GM18873 (cell line): ENCODE measurements at regions not wholly inside any gene's neighbourhood (a gene's known extent, or its start where the extent isn't known, plus 50 kb on each side); places are given as distances from the start of the nearest gene placed in this dataset.

ENCODE experiments used
- ATAC-seq: cut with Tn5 transposase; IDR thresholded peaks from one replicate; pipeline ENCODE4 v1.9.1; 2021; ENCODE audit warnings: mild to moderate bottlenecking, moderate library complexity, moderate number of reproducible peaks; ENCODE audit not compliant: unreplicated experiment, low FRiP score

DNA sequence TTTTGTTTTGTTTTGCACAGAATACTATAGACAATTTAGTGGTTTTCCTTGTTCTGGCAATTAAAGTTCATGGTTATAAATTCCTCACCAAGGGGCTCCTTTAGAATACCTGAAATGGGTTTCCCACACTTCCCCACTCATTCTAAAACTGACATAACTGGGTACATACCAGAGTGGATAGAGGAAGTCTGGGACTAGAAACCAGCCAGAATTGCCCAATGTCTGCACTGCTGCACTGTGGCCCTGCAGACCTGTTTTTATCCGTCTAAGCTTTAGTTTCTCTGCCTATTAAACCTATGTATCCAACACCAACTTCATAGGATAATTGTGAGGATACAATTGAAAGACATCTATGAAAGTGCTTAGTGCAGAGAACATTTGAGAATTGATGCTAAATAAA, 498.6 kb downstream of the KCTD12 start:
- ATAC-seq: no peak

DNA sequence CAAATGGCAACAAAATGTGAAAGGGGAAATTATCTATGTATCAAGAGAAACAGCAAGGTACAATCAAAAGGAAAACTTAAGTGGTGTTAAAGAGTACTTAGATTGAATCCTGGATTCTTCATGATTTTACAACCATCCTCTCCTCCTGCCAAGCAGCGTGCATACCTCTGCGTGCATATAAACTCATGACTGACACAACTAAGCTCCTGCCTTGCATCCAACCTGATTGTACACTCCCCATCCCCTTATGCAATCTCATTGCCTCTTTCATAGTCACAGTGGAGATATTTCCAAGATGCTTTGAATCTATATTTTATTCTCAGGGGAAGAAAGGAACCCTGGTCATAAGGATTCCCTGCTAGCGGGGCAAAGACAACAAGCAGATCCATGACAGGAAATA, 499.9 kb downstream of the KCTD12 start:
- no peak for ATAC-seq

DNA sequence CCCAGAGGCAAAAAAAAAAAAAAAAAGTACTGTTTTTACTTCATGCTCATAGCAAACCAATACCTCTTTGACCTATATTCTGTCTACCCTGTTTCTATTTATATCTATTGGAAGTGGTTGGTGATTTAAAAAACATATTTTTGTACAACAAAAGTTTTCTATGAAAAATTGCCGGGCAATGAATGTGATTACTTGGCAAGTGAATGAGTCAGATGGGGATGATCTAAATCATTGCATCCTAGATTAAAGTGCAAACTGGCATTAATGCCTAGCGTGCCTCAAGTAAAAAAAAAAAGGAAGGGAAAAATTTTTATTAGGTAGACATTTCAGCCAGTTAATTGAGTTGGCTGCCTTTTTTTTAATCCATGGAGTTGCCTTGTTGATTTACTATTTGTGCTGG, 500.6 kb downstream of the KCTD12 start:
- no peak for ATAC-seq

DNA sequence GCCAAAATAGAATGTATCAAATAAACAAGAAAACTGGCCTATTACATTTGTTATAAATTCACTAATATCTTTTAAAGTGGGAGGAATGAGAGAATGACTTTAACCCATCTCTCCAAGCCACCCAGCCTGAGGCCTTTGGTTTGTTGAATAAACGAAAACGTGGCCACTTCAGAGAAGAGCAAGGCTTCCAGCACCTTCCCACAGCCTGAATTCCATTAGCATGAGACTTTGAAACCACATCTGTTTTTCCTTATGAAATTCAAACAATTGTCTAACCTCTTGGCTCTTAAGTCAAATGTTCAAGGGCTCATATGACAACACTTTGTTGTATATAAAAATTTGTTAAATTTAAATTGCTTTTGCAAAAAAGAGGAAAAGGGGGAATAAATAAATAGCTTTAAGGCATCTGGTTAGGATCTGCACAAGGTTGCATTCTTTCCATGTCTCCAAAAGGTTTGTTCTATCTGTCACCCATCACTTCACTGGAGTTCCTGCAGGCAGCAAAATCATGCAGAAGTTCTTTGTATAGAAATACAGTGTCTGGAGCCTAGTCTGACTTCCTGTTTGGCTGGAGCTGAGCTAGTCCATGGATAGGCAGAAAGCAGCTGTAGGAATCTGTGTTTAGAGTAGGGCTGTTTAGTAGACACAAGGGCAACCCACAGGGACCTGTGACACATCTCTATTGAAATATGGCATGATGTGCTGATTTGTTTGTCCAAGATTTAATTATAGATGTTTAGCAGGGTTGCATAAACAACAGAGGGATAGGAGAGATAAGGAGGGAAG, 502.3 kb downstream of the KCTD12 start:
- no peak for ATAC-seq

DNA sequence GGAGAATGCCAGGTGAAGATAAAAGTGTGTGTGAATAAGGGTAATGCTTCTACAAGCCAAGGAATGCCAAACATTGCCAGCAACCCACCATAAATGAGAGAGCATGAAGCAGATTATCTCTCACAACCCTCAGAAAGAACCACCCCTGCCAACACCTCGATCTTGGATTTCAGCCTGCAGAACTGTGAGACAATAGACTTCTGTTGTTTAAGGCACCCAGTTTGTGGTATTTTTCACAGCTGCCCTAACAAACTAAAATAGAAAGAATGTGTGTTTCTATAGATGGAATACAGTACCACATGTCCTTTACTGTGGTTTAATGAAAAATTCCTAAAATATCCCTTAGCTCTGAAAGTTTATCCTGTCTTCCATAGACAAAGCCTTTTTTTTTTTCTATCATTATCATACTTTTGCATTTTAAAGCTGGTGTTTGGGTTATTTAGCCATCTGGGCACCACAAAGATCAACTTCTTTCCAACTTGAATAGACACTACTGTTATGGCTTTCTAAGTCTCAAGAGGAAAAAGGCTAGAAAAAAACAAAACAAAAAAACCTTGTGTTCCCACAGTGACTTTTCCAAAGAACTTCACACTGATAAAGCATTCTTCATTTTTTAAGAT, 505.6 kb downstream of the KCTD12 start:
- ATAC-seq: no peak

DNA sequence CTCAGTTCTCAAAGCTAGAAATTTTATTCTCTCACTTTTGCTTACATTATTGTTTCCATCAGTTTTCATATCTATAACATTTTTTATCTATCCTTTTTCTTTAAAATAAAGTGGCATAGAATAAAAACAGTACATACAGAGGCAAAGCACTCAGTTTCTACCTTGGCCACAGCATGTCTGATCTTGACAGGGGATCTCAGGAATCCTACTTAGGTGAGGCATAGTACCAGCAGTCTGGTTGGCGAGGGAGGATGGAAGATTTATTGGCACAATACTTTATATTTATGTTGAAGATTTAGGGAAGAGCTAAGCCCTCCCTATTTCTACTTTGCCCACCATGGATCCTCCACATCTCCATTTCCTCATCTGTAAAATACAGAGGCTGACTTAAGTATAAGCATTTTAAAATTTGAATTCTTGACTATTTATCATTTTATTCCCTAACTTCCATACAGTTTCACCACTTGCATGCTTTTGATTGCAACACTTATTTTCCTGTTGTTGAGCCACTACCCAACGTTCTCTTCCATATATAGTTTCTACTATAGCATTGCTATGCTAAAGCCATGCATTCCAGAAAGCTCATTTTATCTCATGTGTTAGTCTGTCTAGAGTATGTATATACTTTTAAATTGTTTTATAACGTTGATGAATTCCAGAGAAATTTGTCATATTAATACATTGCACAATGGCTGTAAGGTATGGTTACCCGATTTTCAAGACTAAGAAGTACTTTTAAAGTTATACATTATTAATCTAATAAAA, 506.7 kb downstream of the KCTD12 start:
- no peak for ATAC-seq

DNA sequence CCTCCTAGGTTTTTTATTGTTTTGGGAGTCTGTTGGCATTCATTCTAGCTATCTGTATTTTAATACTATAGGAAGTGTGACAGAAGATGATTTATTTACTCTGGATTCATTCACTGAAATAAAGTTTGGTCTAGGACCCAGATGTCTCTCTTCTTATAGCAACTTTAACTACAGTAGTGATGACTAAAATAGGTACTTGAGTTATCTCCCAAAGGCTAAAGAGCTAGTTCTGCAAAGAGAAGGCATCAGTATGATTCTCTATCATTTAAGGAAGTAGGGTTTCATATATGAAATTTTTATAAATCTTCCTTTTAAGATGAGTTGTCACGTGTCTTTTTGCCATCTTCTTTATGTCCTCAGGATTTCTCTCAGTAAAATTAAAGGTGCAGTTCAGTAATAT, 507.4 kb downstream of the KCTD12 start:
- ATAC-seq: no peak

DNA sequence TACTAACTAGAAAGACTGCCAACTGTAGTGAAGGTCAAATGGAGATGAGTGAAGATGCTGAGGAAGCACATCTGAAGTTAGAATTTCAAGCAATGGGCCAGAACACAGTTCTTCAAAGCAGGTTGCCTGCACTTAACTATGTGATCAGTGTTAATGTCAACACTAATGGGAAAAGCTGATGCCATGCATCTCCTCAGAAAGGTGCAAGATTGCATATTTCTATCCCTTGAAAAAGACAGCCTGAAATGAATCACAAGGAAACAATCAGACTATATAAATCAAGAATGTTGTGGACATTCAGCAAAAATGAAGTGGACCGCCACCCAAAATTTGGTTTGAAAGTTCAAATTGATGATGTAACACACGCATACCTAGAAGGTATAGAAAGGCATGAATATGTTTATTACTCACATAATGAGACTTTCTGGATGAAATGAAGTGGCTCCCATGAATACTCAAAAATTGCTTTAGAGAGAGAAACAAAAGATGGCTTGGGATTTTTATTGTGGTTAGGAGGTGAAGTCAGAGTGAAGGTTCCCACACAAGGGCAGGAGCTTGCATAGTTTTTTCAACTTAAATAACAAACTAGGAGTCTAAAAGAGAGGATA, 522.4 kb downstream of the KCTD12 start:
- ATAC-seq: no peak

DNA sequence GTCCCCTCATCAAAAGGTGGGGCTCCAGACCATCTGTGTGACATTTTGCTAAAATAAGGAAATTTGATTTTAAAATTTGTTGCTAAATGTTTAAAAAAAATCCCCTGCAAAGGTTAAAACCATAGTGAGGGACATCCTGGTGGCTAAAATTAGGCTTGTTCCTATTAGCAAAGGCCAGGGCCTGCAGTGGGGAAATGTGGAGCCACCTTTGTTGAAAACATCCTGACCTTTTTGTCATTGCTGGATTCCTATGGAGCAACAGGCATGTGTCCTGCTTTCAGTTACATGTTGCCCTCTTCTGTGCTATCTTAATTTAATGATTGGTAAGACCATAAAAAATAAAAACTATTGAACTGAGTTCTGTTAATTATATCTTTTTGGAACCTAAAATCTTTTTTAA, 524.3 kb downstream of the KCTD12 start:
- no peak for ATAC-seq

DNA sequence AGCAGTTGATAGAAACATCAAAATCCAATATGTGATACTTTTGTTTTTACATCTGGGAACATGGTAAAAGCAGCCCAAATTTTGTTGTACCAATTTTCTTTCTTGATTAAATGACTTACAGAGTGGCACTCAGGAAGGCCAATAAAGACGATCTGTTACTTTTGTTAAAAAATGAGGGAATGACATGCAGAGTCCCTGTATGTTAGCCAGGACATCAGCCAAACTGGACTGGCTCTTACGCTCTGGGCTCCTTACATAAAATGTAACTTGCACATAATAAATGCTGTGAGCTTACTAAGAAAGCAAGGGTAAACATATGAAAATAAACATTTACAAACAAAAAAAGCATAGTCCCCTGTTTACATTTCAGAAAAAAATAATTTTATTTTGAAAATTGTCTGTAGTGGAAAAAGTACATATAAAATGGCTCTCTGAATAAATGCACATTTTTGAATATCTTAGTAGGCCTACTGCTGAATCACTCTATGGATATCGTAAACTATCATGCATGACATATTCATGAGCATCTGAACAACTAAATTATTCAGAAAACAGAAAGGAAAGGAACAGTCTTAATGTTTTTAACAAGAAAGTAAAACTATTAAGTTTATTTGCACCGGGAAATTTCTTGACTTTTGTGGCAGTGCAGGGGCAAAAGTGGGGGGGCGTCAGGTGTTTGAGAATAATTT, 534.5 kb downstream of the KCTD12 start:
- no peak for ATAC-seq

DNA sequence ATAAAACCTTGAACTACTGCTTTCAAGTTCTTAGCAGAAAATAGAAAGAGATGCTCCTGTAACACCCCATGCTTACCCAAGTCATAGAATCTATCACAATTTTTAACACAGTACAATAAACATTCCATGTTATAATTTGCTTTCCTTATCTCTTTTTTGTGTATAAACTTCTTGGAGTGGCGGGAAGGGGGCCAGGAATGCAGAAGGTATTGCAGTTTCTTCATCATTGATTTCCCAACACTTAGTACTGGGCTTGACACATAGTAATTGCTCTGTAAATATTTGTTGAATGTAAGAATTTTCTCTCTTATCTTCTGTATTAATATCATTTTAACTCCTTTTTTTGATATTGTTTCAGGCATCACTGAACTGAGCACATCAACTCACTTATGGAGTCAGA, 535.8 kb downstream of the KCTD12 start:
- ATAC-seq: no peak

DNA sequence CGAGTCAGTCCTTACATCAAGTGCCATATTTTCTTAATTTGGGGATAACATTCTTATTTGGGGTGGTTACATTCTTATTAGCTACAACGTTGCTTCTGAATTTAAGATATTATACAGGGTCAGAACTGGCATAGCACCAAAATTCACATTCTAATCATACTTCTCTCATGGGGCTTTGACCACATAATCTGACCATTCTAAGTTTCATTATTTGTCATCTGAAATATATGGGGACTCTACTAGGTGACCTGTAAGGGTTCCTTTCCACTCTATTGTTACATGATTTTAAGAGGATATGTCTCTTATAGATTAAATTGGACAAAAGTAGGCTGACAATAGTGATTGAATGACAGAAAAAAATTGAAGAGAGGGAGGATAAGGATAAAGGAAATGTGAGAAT, 536.5 kb downstream of the KCTD12 start:
- no peak for ATAC-seq

DNA sequence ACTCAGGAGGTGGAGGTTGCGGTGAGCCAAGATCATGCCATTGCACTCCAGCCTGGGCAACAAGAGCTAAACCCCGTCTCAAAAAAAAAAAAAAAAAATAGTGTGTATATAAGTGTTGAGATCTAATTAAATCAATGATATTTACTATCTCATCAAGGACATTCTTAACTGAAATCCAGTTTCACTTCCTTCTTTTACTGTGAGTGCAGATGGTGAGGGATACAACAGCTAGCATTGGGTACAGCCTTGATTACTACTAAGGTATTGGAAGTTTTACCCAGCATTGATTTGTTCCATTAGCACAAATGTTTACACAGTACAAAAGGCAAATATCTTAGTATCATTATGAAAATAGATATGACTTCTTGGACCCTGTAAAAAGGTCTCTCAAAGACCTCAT, 546.6 kb downstream of the KCTD12 start:
- ATAC-seq: no peak

DNA sequence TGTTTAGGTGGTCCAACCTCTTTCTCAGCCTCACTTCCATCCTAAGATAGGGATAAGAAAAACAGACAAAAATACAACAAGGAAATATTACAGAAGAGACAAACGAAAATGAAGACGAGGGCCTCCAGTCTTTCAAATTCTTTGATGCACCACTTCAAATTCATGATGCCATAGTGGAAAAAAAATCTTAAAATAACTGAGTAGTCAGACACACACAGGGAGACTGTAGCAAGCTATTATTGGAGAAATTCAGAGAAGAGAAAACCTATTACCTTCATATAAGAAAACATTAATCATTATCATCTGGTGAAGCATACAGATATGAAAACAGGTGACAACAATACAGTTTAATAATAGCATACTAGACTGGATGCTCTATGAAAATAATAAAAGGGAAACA, 548.2 kb downstream of the KCTD12 start:
- ATAC-seq: no peak

DNA sequence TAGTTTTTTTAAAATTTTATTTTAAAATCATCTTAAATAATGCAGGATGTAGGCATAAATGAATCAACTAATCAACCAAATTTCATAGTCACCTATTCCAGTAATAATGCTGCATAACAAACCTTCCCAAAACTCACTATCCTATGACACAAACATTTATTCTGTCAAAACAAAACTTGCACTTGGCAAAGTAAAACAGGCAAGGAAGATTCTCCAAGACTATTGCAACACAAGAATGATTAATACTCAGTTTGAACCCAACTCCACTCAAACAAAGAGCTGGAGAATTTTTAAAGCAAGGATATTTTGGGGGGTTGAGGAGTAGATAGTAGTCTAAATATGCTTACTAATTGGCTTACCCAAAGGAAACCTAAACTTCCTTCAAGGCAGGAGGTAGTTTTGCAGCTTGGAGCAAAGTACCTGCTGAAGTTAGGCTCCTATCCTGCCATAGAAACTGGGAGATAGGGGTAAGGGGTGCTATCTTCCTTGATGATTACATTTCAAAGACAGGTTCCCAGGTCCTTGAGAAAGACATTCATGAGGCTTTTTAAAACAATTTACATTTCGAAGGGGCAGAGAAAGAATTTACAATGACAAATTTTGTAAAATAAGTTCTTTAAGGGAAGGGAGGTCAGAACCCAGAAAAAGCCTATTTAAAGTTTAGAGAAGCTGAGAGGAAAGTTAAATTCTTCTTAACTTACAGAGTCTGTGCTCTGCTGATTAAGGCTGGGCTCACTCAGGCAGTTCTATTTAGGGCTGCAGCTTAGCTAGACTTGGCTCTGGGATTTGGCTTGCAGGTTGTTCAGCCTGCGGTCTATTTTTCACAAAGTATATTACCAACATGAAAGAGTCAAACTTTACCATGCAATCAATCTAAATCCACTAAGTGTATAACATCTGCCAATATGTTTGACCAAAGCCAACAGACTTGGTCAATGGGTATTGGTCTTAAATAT, 549.0 kb downstream of the KCTD12 start:
- no peak for ATAC-seq

DNA sequence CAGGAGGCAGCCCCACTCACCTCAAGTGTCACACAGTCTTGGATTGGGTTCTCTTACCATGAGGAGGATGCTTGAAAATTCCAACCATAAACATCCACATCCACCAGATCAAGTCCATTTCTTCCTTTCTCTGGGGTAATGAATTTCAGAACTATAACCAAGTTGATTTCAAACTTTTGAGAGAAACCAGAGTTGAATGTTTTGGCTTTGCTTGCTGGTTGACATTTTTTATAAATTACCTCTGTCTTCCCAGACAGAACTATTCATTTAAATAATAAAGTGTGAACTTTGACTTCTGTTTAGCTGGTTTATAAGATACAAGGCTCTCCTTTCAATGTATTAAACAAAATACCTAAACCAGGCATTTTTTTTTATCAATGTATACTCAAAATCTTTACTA, 550.7 kb downstream of the KCTD12 start:
- ATAC-seq: no peak

DNA sequence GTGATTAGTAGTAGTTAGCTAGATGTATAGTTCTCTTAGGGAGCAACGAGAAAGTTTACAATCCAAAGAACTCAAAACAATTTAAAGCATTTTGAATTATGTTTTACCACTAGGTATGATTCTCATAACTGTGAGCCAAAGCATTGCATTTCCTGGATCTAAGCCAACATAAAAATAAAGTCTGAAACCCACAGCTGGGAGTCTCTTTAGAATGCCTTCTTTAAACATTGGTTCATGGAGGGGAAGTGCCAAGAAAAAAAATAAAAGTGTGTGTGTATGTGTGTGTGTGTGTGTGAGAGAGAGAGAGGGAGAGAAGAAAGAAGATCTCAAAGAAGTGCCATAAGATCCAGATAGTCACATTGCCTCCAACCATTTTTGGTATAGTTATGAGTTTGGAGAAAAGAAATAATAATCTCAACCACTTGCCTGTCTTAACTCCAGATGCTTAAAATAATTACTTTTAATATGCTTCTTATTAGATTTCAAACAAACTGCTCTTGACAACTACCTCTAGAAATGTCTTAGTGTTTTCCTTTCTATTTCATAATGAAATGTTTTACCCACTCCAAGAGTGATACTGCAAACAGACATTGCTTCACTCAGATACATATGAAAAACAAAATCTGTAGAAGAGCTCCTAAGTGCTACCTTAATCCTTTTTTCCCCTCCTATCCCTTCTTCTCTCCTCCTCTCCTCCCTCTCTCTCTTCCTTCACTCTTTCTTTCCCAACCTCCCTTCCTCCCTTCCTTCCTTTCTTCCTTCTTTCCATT, 554.1 kb downstream of the KCTD12 start:
- no peak for ATAC-seq

DNA sequence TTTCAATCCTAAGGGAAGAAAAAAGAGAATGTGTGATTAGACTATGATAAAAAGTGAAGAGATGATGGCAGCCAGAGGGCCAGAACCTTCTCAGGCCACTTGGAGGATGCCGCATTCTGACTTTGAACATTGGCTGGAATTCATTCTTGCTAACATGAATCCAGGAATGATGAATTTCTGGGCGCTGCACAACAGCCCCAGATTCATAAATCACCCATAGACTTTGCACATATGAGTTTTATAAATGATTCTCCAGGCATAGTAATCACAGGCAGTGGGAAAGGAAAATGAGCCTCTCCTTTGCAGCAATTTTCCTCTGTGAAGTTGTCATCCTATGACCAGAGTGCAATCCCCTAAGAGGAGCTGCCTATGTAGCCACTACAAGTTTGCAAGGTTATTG, 555.4 kb downstream of the KCTD12 start:
- no peak for ATAC-seq
